SK-N-SH (cell line): ENCODE measurements at regions not wholly inside any gene's neighbourhood (a gene's known extent, or its start where the extent isn't known, plus 50 kb on each side); places are given as distances from the start of the nearest gene placed in this dataset.
A peak's percentile ranks its signal among the peaks of the same experiment; 100 is the strongest.

Source experiments
- CTCF ChIA-PET: fragments of 300-600, 350-600 bp; formaldehyde crosslinking; extraction: SDS; loops from one replicate; lab custom pipeline; 2021; lab: Yijun Ruan, JAX
- POLR2A ChIA-PET: fragments of 350-600 bp; sonication (Branson Sonifier 250); formaldehyde crosslinking; extraction: SDS; loops from one replicate; lab custom pipeline; 2020; ENCODE audit warnings: antibody characterized with exemption, inconsistent platforms; lab: Yijun Ruan, JAX
- DNase-seq: peaks from one replicate; pipeline ENCODE4 v3.0.0; 2012
- H2AFZ ChIP-seq: fragments of 200-600 bp; sonication (generic); 2 replicates; pipeline ENCODE4 v1.8.1; 2016; ENCODE audit warnings: antibody characterized with exemption, mild to moderate bottlenecking, low read depth
- H3F3A ChIP-seq: fragments of 200-600 bp; sonication (generic); replicated peaks from 2 replicates; pipeline ENCODE3; 2016; ENCODE audit warnings: antibody characterized with exemption, mild to moderate bottlenecking; ENCODE audit not compliant: insufficient read depth
- H3K27ac ChIP-seq, 2 experiments: fragments of 200-500 bp in 1 of 2; fragments of 200-600 bp in 1 of 2; sonication (Bioruptor generic) in 1 of 2; sonication (generic), shearing (Covaris generic) in 1 of 2; 2 replicates each; pipeline versions ENCODE4 v1.5.1 to v1.6.1; 2014 to 2016; ENCODE audit warnings: low read depth in 2 of 2, inconsistent platforms in 1 of 2, low read length in 1 of 2, mild to moderate bottlenecking in 1 of 2, mixed read lengths in 1 of 2
- H3K27me3 ChIP-seq: fragments of 200-600 bp; sonication (generic), shearing (Covaris generic); 2 replicates; pipeline ENCODE4 v1.6.1; 2016; ENCODE audit warnings: mixed run types; ENCODE audit not compliant: insufficient read depth
- H3K36me3 ChIP-seq, 2 experiments: fragments of 200-500 bp in 1 of 2; fragments of 200-600 bp in 1 of 2; sonication (Bioruptor generic) in 1 of 2; sonication (generic) in 1 of 2; replicated peaks in 1 of 2; 2 replicates each; pipeline versions ENCODE3 to v1.5.1; 2014 to 2016; ENCODE audit warnings: low read length in 1 of 2, mild to moderate bottlenecking in 1 of 2; ENCODE audit not compliant: insufficient read depth in 2 of 2, control insufficient read depth in 1 of 2
- H3K4me1 ChIP-seq, 2 experiments: fragments of 200-500 bp in 1 of 2; fragments of 200-600 bp in 1 of 2; sonication (Bioruptor generic) in 1 of 2; sonication (generic), shearing (Covaris generic) in 1 of 2; 2 replicates each; pipeline versions ENCODE4 v1.5.1 to v1.6.1; 2014 to 2016; ENCODE audit warnings: low read depth in 1 of 2, low read length in 1 of 2, mixed run types in 1 of 2; ENCODE audit not compliant: insufficient read depth in 2 of 2, control insufficient read depth in 1 of 2
- H3K4me2 ChIP-seq: fragments of 200-600 bp; sonication (generic), shearing (Covaris generic); 2 replicates; pipeline ENCODE4 v1.6.1; 2017; ENCODE audit warnings: mixed run types
- H3K4me3 ChIP-seq, 2 experiments: fragments of 200-500 bp in 1 of 2; fragments of 200-600 bp in 1 of 2; sonication (Bioruptor generic) in 1 of 2; sonication (generic), shearing (Covaris generic) in 1 of 2; 2 replicates each; pipeline versions ENCODE4 v1.5.1 to v1.8.1; 2014 to 2016; ENCODE audit warnings: low read depth in 2 of 2, inconsistent platforms in 1 of 2, low read length in 1 of 2, mild to moderate bottlenecking in 1 of 2, mixed read lengths in 1 of 2, moderate library complexity in 1 of 2
- H3K79me2 ChIP-seq: fragments of 200-600 bp; sonication (generic); 2 replicates; pipeline ENCODE4 v1.8.1; 2017; ENCODE audit warnings: mild to moderate bottlenecking; ENCODE audit not compliant: insufficient read depth
- H3K9ac ChIP-seq: fragments of 200-600 bp; sonication (generic); 2 replicates; pipeline ENCODE4 v1.6.1; 2017; ENCODE audit warnings: mixed run types
- H3K9me2 ChIP-seq: fragments of 200-600 bp; sonication (generic); 2 replicates; pipeline ENCODE4 v1.6.1; 2017; ENCODE audit warnings: mixed run types
- H3K9me3 ChIP-seq: fragments of 200-600 bp; sonication (generic); 2 replicates; pipeline ENCODE4 v1.6.1; 2017; ENCODE audit warnings: mixed run types, mild to moderate bottlenecking, moderate library complexity
- H4K20me1 ChIP-seq: fragments of 200-600 bp; sonication (generic); 2 replicates; pipeline ENCODE4 v1.6.1; 2017; ENCODE audit warnings: mild to moderate bottlenecking, mixed run types; ENCODE audit not compliant: insufficient read depth
- ELF1 ChIP-seq: IDR thresholded peaks from 2 replicates; pipeline ENCODE4 v1.4.0; 2012
- EP300 ChIP-seq, 2 experiments: IDR thresholded peaks; 2 replicates each; pipeline versions ENCODE4 v1.4.0 to v1.6.1; 2012; ENCODE audit warnings: borderline replicate concordance in 1 of 2, low read depth in 1 of 2, low read length in 1 of 2
- EZH2phosphoT487 ChIP-seq: fragments of 200-600 bp; sonication (generic); IDR thresholded peaks from 2 replicates; pipeline ENCODE4 v1.6.1; 2017; ENCODE audit warnings: low read depth, mixed run types, mild to moderate bottlenecking, antibody characterized with exemption, moderate library complexity, borderline replicate concordance
- FOXJ3 ChIP-seq: sonication (generic); formaldehyde crosslinking; IDR thresholded peaks from 2 replicates; pipeline ENCODE4 v1.5.1; 2020; ENCODE audit warnings: mild to moderate bottlenecking, missing genetic modification reagents
- GABPA ChIP-seq: IDR thresholded peaks from 2 replicates; pipeline ENCODE4 v1.4.0; 2012; ENCODE audit warnings: low read depth, mild to moderate bottlenecking
- MXI1 ChIP-seq: IDR thresholded peaks from 2 replicates; pipeline ENCODE4 v1.6.1; 2012; ENCODE audit warnings: mild to moderate bottlenecking, low read depth, low read length, improper control_type of control experiment
- NFIC ChIP-seq: IDR thresholded peaks from 2 replicates; pipeline ENCODE4 v1.4.0; 2012; ENCODE audit warnings: borderline replicate concordance
- RAD21 ChIP-seq: IDR thresholded peaks from 2 replicates; pipeline ENCODE4 v1.6.1; 2012; ENCODE audit warnings: mild to moderate bottlenecking, low read length
- RCOR1 ChIP-seq: fragments of 150-350 bp; IDR thresholded peaks from 2 replicates; pipeline ENCODE4 v1.6.1; 2017; ENCODE audit warnings: antibody characterized with exemption, low read length
- RFX5 ChIP-seq: IDR thresholded peaks from 2 replicates; pipeline ENCODE4 v1.6.1; 2012; ENCODE audit warnings: mild to moderate bottlenecking, improper control_type of control experiment, low read length
- SMC3 ChIP-seq: IDR thresholded peaks from 2 replicates; pipeline ENCODE4 v1.6.1; 2012; ENCODE audit warnings: low read depth, low read length, improper control_type of control experiment
- TCF12 ChIP-seq: IDR thresholded peaks from 2 replicates; pipeline ENCODE4 v1.4.0; 2012
- TEAD4 ChIP-seq: IDR thresholded peaks from 2 replicates; pipeline ENCODE4 v1.4.0; 2012; ENCODE audit warnings: mild to moderate bottlenecking, borderline replicate concordance; ENCODE audit not compliant: insufficient read depth
- YY1 ChIP-seq: IDR thresholded peaks from 2 replicates; pipeline ENCODE4 v1.4.0; 2012; ENCODE audit warnings: low read depth, mild to moderate bottlenecking
- WGBS: methylation state at CpG from one replicate; pipeline ENCODE4 v1.1.6; 2017; ENCODE audit warnings: low lambda C conversion rate; 5-methylcytosine and 5-hydroxymethylcytosine counted together
- TF ChIP-seq, protein P1 (sequence below): fragments of 200-600 bp; sonication (generic); IDR thresholded peaks from 2 replicates; pipeline ENCODE4 v1.6.1; 2017; ENCODE audit warnings: antibody characterized with exemption, mild to moderate bottlenecking, moderate library complexity
- TF ChIP-seq, protein P2 (sequence below): IDR thresholded peaks from 2 replicates; pipeline ENCODE4; 2012

DNA sequence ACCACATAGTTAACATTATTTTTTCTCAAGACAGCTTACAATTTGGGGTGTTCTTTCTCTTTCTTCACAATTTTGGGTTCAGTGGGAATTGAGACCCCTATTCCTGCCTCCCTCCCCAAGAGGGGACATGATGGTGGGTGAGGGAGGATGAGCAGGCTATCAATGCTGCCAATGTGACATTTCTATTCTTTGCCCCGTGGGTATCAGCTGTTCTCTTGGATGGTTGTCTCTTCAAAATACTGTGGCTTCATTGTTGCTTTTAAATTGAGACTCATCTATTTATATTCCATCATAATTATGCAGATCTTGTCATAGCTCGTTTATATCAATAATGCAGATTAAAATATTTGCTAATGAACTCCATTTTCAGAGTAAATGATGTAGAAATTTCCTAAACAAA lies 56.5 kb upstream of the ANO4 start:
- no peak overlapping the region for H3K9ac ChIP-seq
- no peaks in the 10 kb centered on the region for H4K20me1 ChIP-seq
- no peak overlapping the region for H3K4me3 ChIP-seq
- WGBS: 40% methylated on average over 2 of the region's 2 CpGs
- no peak overlapping the region for H3K4me2 ChIP-seq
- TF ChIP-seq TCF12 (no peak), EZH2phosphoT487 (no peak), ELF1 (no peak)
- peaks cover 4% of the 10 kb centered on the region for H3F3A ChIP-seq
- no peaks in the 10 kb centered on the region for H3K4me1 ChIP-seq
- H3K9me2 ChIP-seq: no peaks in the 10 kb centered on the region
- H3K36me3 ChIP-seq: peaks cover 3% of the 10 kb centered on the region in 2 experiments
- H3K9me3 ChIP-seq: no peaks in the 10 kb centered on the region; the same call in 1 of the 2 replicates
- ChIA-PET CTCF (interaction anchor here (1.3 kb wide), 2 partner anchors 69 to 503 kb away, joined by 3 to 4 read pairs; no protein-coding TSS in a partner anchor), POLR2A (no interaction called here)
- DNase-seq: no peak
- peaks cover 12% of the 10 kb centered on the region; the same call in 1 of the 2 replicates for H3K79me2 ChIP-seq
- no peak overlapping the region for H3K27ac ChIP-seq
- no peaks in the 10 kb centered on the region for H3K27me3 ChIP-seq
- H2AFZ ChIP-seq: no peak overlapping the region

DNA sequence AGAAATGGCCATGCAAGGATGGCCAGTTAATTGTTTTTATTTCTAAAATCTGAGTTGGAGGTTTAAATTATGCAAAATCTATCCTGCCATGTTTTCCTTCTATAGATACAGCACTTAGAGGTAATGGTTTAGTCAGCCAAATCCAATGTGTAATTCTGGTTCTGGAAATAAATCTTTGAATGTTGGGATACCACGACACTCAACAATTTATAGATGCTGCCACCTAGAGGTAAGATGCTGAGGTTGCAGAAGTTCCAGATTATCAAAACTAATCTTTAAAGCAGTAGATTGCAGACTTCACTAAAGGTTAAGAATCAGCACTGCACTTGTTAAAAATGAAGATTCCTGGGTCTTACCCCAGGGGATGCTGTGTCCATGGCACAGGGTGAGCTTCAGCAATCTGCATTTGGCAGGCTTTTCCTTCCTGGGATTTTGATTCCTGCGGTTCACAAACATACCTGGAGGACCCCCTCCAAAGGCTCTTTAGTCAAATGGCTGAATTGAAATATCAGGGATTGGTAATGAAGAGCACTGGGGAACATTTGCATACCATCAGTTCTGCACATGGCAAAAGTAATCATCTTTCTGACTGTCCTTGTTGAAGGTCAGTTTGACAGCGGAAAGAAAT lies 53.4 kb upstream of the ANO4 start:
- TF ChIP-seq RAD21 (peak; percentile 80), SMC3 (peak; percentile 46; the same call in 1 of the 2 replicates), EP300 (IDR thresholded peaks at IDR 0.05; ENCODE audit: borderline replicate concordance in 1 of 2, low read depth in 1 of 2, low read length in 1 of 2) (no peak), YY1 (no peak)
- TF ChIP-seq, protein P1, sequence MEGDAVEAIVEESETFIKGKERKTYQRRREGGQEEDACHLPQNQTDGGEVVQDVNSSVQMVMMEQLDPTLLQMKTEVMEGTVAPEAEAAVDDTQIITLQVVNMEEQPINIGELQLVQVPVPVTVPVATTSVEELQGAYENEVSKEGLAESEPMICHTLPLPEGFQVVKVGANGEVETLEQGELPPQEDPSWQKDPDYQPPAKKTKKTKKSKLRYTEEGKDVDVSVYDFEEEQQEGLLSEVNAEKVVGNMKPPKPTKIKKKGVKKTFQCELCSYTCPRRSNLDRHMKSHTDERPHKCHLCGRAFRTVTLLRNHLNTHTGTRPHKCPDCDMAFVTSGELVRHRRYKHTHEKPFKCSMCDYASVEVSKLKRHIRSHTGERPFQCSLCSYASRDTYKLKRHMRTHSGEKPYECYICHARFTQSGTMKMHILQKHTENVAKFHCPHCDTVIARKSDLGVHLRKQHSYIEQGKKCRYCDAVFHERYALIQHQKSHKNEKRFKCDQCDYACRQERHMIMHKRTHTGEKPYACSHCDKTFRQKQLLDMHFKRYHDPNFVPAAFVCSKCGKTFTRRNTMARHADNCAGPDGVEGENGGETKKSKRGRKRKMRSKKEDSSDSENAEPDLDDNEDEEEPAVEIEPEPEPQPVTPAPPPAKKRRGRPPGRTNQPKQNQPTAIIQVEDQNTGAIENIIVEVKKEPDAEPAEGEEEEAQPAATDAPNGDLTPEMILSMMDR: peak; percentile 87
- no peak overlapping the region for H2AFZ ChIP-seq
- CTCF ChIA-PET: interaction anchor here (0.6 to 3.8 kb wide), 27 partner anchors 8 to 826 kb away, joined by 3 to 20 read pairs (median 4); no protein-coding TSS in a partner anchor
- no peaks in the 10 kb centered on the region for H3K9me2 ChIP-seq
- peaks cover 4% of the 10 kb centered on the region; the same call in 1 of the 2 replicates for H3K79me2 ChIP-seq
- H3F3A ChIP-seq: peaks cover 4% of the 10 kb centered on the region
- H3K9ac ChIP-seq: no peak overlapping the region
- H4K20me1 ChIP-seq: no peaks in the 10 kb centered on the region
- POLR2A ChIA-PET: no interaction called here
- H3K9me3 ChIP-seq: no peaks in the 10 kb centered on the region; the same call in 1 of the 2 replicates
- peak; percentile 37 for DNase-seq
- H3K4me2 ChIP-seq: no peak overlapping the region
- H3K27me3 ChIP-seq: no peaks in the 10 kb centered on the region
- H3K36me3 ChIP-seq: no peaks in the 10 kb centered on the region
- WGBS: 49% methylated on average over 3 of the region's 3 CpGs
- no peak overlapping the region for H3K27ac ChIP-seq
- H3K4me3 ChIP-seq: no peak overlapping the region
- H3K4me1 ChIP-seq: no peaks in the 10 kb centered on the region

DNA sequence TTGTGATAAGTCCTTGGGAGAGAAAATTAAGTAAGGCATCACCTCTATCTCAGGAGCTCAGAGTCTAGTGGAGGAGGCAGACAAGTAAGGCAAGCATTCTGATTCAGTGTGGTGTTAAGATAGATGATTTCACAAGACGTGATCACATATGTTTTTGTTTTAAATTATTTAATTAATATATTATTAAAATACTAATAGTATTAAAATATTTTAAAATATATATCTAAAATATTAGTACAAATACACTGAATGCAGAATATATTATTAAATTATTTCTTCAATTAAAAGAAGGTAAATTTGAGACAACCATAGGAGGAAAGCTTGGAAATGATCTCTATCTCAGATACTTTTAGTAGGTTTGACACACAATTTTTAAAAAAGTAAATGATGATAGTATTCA lies 51.5 kb upstream of the ANO4 start:
- no peak for DNase-seq
- no peak overlapping the region for H3K4me2 ChIP-seq
- no peak overlapping the region for H3K9ac ChIP-seq
- CTCF ChIA-PET: interaction anchor here (1.1 to 3.8 kb wide), 4 partner anchors 8 to 398 kb away, joined by 4 to 20 read pairs (median 9); no protein-coding TSS in a partner anchor
- no peaks in the 10 kb centered on the region for H3K27me3 ChIP-seq
- POLR2A ChIA-PET: no interaction called here
- H3F3A ChIP-seq: peaks cover 4% of the 10 kb centered on the region
- H3K4me1 ChIP-seq: no peaks in the 10 kb centered on the region
- no peak overlapping the region for H3K4me3 ChIP-seq
- WGBS: 35% methylated on average over 1 of the region's 1 CpG
- H3K9me2 ChIP-seq: no peaks in the 10 kb centered on the region
- peaks cover 1% of the 10 kb centered on the region; the same call in 1 of the 2 replicates for H3K79me2 ChIP-seq
- no peak overlapping the region for H2AFZ ChIP-seq
- H4K20me1 ChIP-seq: no peaks in the 10 kb centered on the region
- H3K9me3 ChIP-seq: no peaks in the 10 kb centered on the region; the same call in 1 of the 2 replicates
- H3K36me3 ChIP-seq: peaks cover 0 to 4% of the 10 kb centered on the region in 2 experiments
- no peak overlapping the region for H3K27ac ChIP-seq
- TF ChIP-seq RAD21: no peak
- no peak for TF ChIP-seq SMC3
- no peak for TF ChIP-seq MXI1
- TF ChIP-seq NFIC: no peak
- no peak for TF ChIP-seq TEAD4
- TF ChIP-seq, protein P2, sequence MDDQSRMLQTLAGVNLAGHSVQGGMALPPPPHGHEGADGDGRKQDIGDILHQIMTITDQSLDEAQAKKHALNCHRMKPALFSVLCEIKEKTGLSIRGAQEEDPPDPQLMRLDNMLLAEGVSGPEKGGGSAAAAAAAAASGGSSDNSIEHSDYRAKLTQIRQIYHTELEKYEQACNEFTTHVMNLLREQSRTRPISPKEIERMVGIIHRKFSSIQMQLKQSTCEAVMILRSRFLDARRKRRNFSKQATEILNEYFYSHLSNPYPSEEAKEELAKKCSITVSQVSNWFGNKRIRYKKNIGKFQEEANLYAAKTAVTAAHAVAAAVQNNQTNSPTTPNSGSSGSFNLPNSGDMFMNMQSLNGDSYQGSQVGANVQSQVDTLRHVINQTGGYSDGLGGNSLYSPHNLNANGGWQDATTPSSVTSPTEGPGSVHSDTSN: no peak
- TF ChIP-seq GABPA: no peak
- TF ChIP-seq TCF12: no peak
- no peak for TF ChIP-seq RCOR1
- no peak for TF ChIP-seq FOXJ3 (CRISPR knock-in tag)
- no peak for TF ChIP-seq RFX5
